Karpas-422 (cell line): ENCODE measurements at regions not wholly inside any gene's neighbourhood (a gene's known extent, or its start where the extent isn't known, plus 50 kb on each side); places are given as distances from the start of the nearest gene placed in this dataset.
"Not testable (repeated sequence)": the region's sequence is repeated elsewhere in the genome, so short reads cannot be mapped to it uniquely, and the experiment has no call there.

ENCODE experiments used
- DNase-seq: peaks from one replicate; pipeline ENCODE4 v3.0.0-alpha.2; 2015
- H2AFZ ChIP-seq: fragments of 200-600 bp; sonication (generic); 2 replicates; pipeline ENCODE4 v1.6.1; 2014; ENCODE audit warnings: antibody characterized with exemption, low read length, mixed read lengths
- H3K27ac ChIP-seq: fragments of 200-600 bp; sonication (generic); 2 replicates; pipeline ENCODE4 v1.5.1; 2014; ENCODE audit warnings: mild to moderate bottlenecking, low read length, moderate library complexity
- H3K27me3 ChIP-seq: fragments of 200-600 bp; sonication (generic); 2 replicates; pipeline ENCODE4 v1.6.1; 2014; ENCODE audit warnings: low read length, mixed read lengths
- H3K36me3 ChIP-seq: fragments of 200-600 bp; sonication (generic); 2 replicates; pipeline ENCODE4 v1.6.1; 2014; ENCODE audit warnings: low read length, mixed read lengths; ENCODE audit not compliant: insufficient read depth
- H3K4me1 ChIP-seq: fragments of 200-600 bp; sonication (generic); 2 replicates; pipeline ENCODE4 v1.6.1; 2014; ENCODE audit warnings: mild to moderate bottlenecking, low read length, mixed read lengths
- H3K4me2 ChIP-seq: fragments of 200-600 bp; sonication (generic); 2 replicates; pipeline ENCODE4 v1.6.1; 2014; ENCODE audit warnings: low read length, low read depth, mild to moderate bottlenecking; ENCODE audit not compliant: poor library complexity, severe bottlenecking
- H3K4me3 ChIP-seq: fragments of 200-600 bp; sonication (generic); 2 replicates; pipeline ENCODE4 v1.5.1; 2014; ENCODE audit warnings: mild to moderate bottlenecking, antibody characterized with exemption, low read length, mixed read lengths
- H3K79me2 ChIP-seq: fragments of 200-600 bp; sonication (generic); 2 replicates; pipeline ENCODE4 v1.6.1; 2014; ENCODE audit warnings: mild to moderate bottlenecking, low read length, mixed read lengths
- H3K9ac ChIP-seq: fragments of 200-600 bp; sonication (generic); 2 replicates; pipeline ENCODE4 v1.6.0; 2014; ENCODE audit warnings: low read length
- H3K9me2 ChIP-seq: fragments of 200-600 bp; sonication (generic), shearing (Covaris generic); replicated peaks from 2 replicates; pipeline ENCODE4 v1.6.0; 2014; ENCODE audit warnings: mild to moderate bottlenecking, low read length, moderate library complexity; ENCODE audit not compliant: insufficient read depth
- H3K9me3 ChIP-seq: fragments of 300-700, 200-600 bp; sonication (generic); 2 replicates; pipeline ENCODE4 v1.6.1; 2014; ENCODE audit warnings: low read length, mixed read lengths
- H4K20me1 ChIP-seq: fragments of 200-600 bp; sonication (generic); 2 replicates; pipeline ENCODE4 v1.6.1; 2014; ENCODE audit warnings: mild to moderate bottlenecking, antibody characterized with exemption, low read length, low read depth; ENCODE audit not compliant: insufficient read depth

GRCh38 chr13:67462098-67462497 is 232.0 kb upstream of the PCDH9 start:
- H3K9ac ChIP-seq: no peak overlapping the region
- no peak for DNase-seq
- no peak overlapping the region for H3K4me3 ChIP-seq
- H3K4me1 ChIP-seq: no peaks in the 10 kb centered on the region
- no peaks in the 10 kb centered on the region for H3K36me3 ChIP-seq
- no peaks in the 10 kb centered on the region for H3K9me2 ChIP-seq
- no peak overlapping the region for H3K4me2 ChIP-seq
- H3K9me3 ChIP-seq: peaks cover 3% of the 10 kb centered on the region; the same call in 1 of the 2 replicates
- no peak overlapping the region for H2AFZ ChIP-seq
- H3K27ac ChIP-seq: no peak overlapping the region
- no peaks in the 10 kb centered on the region for H3K79me2 ChIP-seq
- no peaks in the 10 kb centered on the region for H3K27me3 ChIP-seq
- H4K20me1 ChIP-seq: no peaks in the 10 kb centered on the region

DNA sequence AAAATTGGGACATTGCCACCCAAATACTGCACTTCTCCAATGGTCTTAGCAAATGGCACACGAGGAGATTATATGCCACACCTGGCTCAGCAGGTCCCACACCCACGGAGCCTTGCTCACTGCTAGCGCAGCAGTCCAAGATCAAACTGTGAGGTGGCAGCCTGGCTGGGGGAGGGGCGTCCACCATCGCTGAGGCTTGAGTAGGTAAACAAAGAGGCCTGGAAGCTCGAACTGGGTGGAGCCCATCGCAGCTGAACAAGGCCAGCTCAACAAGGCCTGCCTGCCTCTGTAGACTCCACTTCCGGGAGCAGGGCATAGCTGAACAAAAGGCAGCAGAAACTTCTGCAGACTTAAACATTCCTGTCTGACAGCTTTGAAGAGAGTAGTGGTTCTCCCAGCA is 222.4 kb upstream of the PCDH9 start:
- not testable (repeated sequence) for DNase-seq, H3K9me3 ChIP-seq, H3K27me3 ChIP-seq, H3K79me2 ChIP-seq, H3K4me1 ChIP-seq, H2AFZ ChIP-seq, H4K20me1 ChIP-seq, H3K27ac ChIP-seq, H3K36me3 ChIP-seq, H3K4me2 ChIP-seq, H3K9ac ChIP-seq, H3K4me3 ChIP-seq, H3K9me2 ChIP-seq

DNA sequence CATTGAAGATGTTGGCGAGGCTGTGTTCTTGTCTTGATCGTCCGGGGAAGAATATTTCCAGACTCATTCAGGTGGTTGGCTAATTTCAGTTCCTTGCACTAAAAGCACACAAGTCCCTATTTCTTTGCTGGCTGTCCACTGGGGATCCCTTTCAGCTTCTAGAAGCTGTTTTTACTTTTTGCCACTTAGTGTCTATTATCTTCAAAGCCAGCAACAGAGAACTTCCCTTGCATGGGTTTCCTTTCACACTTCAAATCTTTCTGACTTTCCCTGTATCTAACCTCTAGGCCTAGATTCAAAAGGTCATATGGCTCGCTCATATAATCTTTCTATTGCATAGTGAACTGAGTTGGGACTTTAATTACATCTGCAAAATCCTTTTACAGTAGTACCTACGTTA is 215.3 kb upstream of the PCDH9 start:
- H3K36me3 ChIP-seq: no peaks in the 10 kb centered on the region
- no peaks in the 10 kb centered on the region for H3K79me2 ChIP-seq
- no peaks in the 10 kb centered on the region for H3K9me2 ChIP-seq
- H4K20me1 ChIP-seq: no peaks in the 10 kb centered on the region
- H3K27me3 ChIP-seq: no peaks in the 10 kb centered on the region
- no peak overlapping the region for H3K4me2 ChIP-seq
- no peak overlapping the region for H3K27ac ChIP-seq
- H3K4me3 ChIP-seq: no peak overlapping the region
- H3K9ac ChIP-seq: no peak overlapping the region
- DNase-seq: no peak
- no peaks in the 10 kb centered on the region for H3K4me1 ChIP-seq
- H2AFZ ChIP-seq: 0 out of 2 replicates have a peak overlapping the region, but pooled peaks have one; percentile 63
- no peaks in the 10 kb centered on the region for H3K9me3 ChIP-seq

DNA sequence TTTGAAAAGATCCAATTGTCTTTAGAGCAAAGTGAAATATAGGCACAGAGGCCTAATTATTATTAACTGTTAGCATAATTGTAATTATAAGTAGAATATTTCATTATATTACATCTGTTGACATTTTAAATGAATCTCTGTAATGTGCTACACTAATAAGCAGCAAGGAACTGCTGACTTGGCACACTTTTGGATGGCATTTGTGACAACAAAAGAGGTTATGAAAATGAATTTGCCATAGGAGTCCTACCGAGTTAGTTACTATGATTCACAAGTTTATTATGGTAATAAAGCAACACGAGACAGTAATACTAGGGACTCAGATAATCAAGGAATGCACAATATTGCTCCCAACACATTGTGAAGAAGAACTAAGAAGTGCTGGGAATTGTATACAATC is 213.8 kb upstream of the PCDH9 start:
- Histone ChIP-seq H3K4me3 (no peak overlapping the region), H4K20me1 (no peaks in the 10 kb centered on the region), H3K79me2 (no peaks in the 10 kb centered on the region), H3K4me1 (no peaks in the 10 kb centered on the region), H3K36me3 (no peaks in the 10 kb centered on the region), H3K4me2 (no peak overlapping the region), H2AFZ (0 out of 2 replicates have a peak overlapping the region, but pooled peaks have one; percentile 52), H3K9me2 (no peaks in the 10 kb centered on the region), H3K9me3 (no peaks in the 10 kb centered on the region), H3K27ac (no peak overlapping the region), H3K27me3 (no peaks in the 10 kb centered on the region), H3K9ac (no peak overlapping the region)
- no peak for DNase-seq

GRCh38 chr13:67440236-67440975 is 210.3 kb upstream of the PCDH9 start:
- no peaks in the 10 kb centered on the region for H3K9me3 ChIP-seq
- H3K9me2 ChIP-seq: no peaks in the 10 kb centered on the region
- H3K27me3 ChIP-seq: no peaks in the 10 kb centered on the region
- no peak overlapping the region for H3K9ac ChIP-seq
- no peaks in the 10 kb centered on the region for H3K36me3 ChIP-seq
- no peak for DNase-seq
- H3K79me2 ChIP-seq: no peaks in the 10 kb centered on the region
- H3K4me2 ChIP-seq: no peak overlapping the region
- H2AFZ ChIP-seq: peak overlapping the region; percentile 36; the same call in 1 of the 2 replicates
- no peaks in the 10 kb centered on the region for H4K20me1 ChIP-seq
- 0 out of 2 replicates have a peak, but pooled peaks cover 3% of the 10 kb centered on the region for H3K4me1 ChIP-seq
- no peak overlapping the region for H3K4me3 ChIP-seq
- no peak overlapping the region for H3K27ac ChIP-seq

GRCh38 chr13:67439365-67439764 is 209.2 kb upstream of the PCDH9 start:
- no peak overlapping the region for H3K4me3 ChIP-seq
- H3K27me3 ChIP-seq: no peaks in the 10 kb centered on the region
- no peaks in the 10 kb centered on the region for H3K9me3 ChIP-seq
- no peaks in the 10 kb centered on the region for H3K79me2 ChIP-seq
- H2AFZ ChIP-seq: 0 out of 2 replicates have a peak overlapping the region, but pooled peaks have one; percentile 81
- H3K27ac ChIP-seq: no peak overlapping the region
- no peaks in the 10 kb centered on the region for H3K9me2 ChIP-seq
- 0 out of 2 replicates have a peak, but pooled peaks cover 3% of the 10 kb centered on the region for H3K4me1 ChIP-seq
- H3K36me3 ChIP-seq: no peaks in the 10 kb centered on the region
- H3K9ac ChIP-seq: no peak overlapping the region
- no peak overlapping the region for H3K4me2 ChIP-seq
- H4K20me1 ChIP-seq: no peaks in the 10 kb centered on the region
- no peak for DNase-seq

DNA sequence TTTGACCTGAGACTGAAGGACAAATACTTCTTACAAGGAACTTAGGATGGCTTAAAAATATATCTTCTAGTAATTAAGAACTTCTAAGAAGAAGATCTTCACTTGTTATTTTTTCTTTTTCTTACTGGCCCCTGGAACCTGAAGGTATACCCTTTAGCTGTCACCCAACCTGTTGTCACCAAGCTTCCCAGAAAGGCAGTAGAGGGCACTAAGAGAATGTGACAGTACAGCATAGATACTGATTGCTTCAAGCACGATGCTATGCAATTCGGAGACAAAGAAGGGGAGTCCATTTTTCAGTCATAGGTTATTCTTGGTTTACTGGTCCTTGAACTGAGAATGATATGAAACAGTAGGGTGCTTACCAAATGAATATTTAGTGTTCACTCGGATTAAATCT is 208.3 kb upstream of the PCDH9 start:
- Histone ChIP-seq H3K27ac (no peak overlapping the region), H3K9ac (no peak overlapping the region), H3K79me2 (no peaks in the 10 kb centered on the region), H3K9me3 (no peaks in the 10 kb centered on the region), H3K4me1 (0 out of 2 replicates have a peak, but pooled peaks cover 3% of the 10 kb centered on the region), H4K20me1 (no peaks in the 10 kb centered on the region), H3K9me2 (no peaks in the 10 kb centered on the region), H3K36me3 (no peaks in the 10 kb centered on the region), H3K4me3 (no peak overlapping the region), H3K27me3 (no peaks in the 10 kb centered on the region), H3K4me2 (peak overlapping the region; percentile 11), H2AFZ (peak overlapping the region; percentile 81)
- DNase-seq: peak; percentile 58

DNA sequence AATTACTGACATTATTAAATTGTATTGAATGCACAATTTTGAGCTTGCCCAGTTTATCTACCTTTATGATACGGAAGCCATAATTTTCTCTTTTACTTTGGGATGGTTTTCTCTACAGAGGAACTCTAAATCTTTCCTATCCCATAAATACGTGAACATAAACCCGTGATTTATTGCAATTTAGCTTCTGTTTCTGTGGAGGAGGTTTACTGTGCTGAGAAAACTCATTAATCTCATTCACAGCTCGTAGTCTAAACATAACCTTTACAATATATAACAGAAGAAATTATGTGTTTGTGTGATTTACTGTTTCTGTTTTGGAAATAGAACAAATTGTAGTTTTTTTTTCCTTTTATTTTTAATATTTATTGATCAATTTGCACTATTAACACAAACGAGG is 207.1 kb upstream of the PCDH9 start:
- no peak overlapping the region for H3K4me2 ChIP-seq
- no peak for DNase-seq
- 0 out of 2 replicates have a peak, but pooled peaks cover 3% of the 10 kb centered on the region for H3K4me1 ChIP-seq
- H3K27ac ChIP-seq: no peak overlapping the region
- peak overlapping the region; percentile 83 for H2AFZ ChIP-seq
- no peaks in the 10 kb centered on the region for H3K27me3 ChIP-seq
- no peak overlapping the region for H3K4me3 ChIP-seq
- no peak overlapping the region for H3K9ac ChIP-seq
- H3K79me2 ChIP-seq: no peaks in the 10 kb centered on the region
- no peaks in the 10 kb centered on the region for H3K9me2 ChIP-seq
- H4K20me1 ChIP-seq: no peaks in the 10 kb centered on the region
- H3K36me3 ChIP-seq: no peaks in the 10 kb centered on the region
- no peaks in the 10 kb centered on the region for H3K9me3 ChIP-seq
